ENCODE measurements at regions not wholly inside any gene's neighbourhood (a gene's known extent, or its start where the extent isn't known, plus 50 kb on each side); places are given as distances from the start of the nearest gene placed in this dataset.

DNA sequence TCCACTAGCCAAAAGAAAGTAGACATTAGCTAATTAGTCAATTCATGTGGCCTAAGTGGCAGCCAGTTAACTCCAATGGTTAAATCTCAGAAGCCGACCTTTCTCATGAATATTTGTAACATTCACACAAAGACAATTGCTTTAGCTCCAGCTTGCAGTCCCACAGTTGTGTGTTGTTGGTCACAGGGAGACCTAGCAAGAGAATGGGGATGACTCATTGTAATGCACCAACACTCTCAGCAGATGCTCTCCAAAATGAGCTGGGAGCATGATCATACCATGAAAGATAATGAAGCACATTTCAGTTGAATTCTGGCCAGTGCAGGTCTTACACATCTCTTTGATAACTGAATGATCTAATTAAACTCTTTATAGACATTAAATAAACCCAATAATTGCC lies 160.4 kb downstream of the HLX start:
- Histone ChIP-seq H3K27ac (ENCODE audit: low read depth, low read length) (no peak overlapping the region), H3K9me3 (ENCODE audit: control insufficient read depth, insufficient read depth, low read length) (no peaks in the 10 kb centered on the region), H3K4me3 (ENCODE audit: low read depth, low read length) (no peak overlapping the region), H3K27me3 (ENCODE audit: control insufficient read depth, insufficient read depth, low read length) (no peaks in the 10 kb centered on the region)
- ChIA-PET CTCF (no interaction called here), POLR2A (interaction anchor here (1.1 kb wide), 1 partner anchor 10 kb away, joined by 5 read pairs; no protein-coding TSS in a partner anchor)
- TF ChIP-seq, protein P1, sequence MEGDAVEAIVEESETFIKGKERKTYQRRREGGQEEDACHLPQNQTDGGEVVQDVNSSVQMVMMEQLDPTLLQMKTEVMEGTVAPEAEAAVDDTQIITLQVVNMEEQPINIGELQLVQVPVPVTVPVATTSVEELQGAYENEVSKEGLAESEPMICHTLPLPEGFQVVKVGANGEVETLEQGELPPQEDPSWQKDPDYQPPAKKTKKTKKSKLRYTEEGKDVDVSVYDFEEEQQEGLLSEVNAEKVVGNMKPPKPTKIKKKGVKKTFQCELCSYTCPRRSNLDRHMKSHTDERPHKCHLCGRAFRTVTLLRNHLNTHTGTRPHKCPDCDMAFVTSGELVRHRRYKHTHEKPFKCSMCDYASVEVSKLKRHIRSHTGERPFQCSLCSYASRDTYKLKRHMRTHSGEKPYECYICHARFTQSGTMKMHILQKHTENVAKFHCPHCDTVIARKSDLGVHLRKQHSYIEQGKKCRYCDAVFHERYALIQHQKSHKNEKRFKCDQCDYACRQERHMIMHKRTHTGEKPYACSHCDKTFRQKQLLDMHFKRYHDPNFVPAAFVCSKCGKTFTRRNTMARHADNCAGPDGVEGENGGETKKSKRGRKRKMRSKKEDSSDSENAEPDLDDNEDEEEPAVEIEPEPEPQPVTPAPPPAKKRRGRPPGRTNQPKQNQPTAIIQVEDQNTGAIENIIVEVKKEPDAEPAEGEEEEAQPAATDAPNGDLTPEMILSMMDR (IDR thresholded peaks at IDR 0.05; ENCODE audit: low read depth, low read length), result no peak
- DNase-seq (ENCODE audit: low read depth, low spot score), result no peak

GRCh38 chr1:221040101-221040500 lies 160.9 kb downstream of the HLX start:
- CTCF ChIA-PET, result no interaction called here
- POLR2A ChIA-PET, result interaction anchor here (1.1 kb wide), 1 partner anchor 10 kb away, joined by 5 read pairs; no protein-coding TSS in a partner anchor

GRCh38 chr1:221040691-221041285 lies 161.5 kb downstream of the HLX start:
- no peaks in the 10 kb centered on the region for H3K27me3 ChIP-seq (ENCODE audit: control insufficient read depth, insufficient read depth, low read length)
- H3K9me3 ChIP-seq (ENCODE audit: control insufficient read depth, insufficient read depth, low read length), result no peaks in the 10 kb centered on the region
- POLR2A ChIA-PET, result no interaction called here
- CTCF ChIA-PET, result no interaction called here
- TF ChIP-seq, protein P1 (IDR thresholded peaks at IDR 0.05; ENCODE audit: low read depth, low read length), result no peak
- no peak for DNase-seq (ENCODE audit: low read depth, low spot score)
- no peak overlapping the region for H3K27ac ChIP-seq (ENCODE audit: low read depth, low read length)
- H3K4me3 ChIP-seq (ENCODE audit: low read depth, low read length), result no peak overlapping the region

More at GRCh38 chr1:221040101-221040500, 160.9 kb downstream of the HLX start:
- DNase-seq (ENCODE audit: low read depth, low spot score), result no peak
- no peak overlapping the region for H3K4me3 ChIP-seq (ENCODE audit: low read depth, low read length)
- no peak overlapping the region for H3K27ac ChIP-seq (ENCODE audit: low read depth, low read length)
- H3K9me3 ChIP-seq (ENCODE audit: control insufficient read depth, insufficient read depth, low read length), result no peaks in the 10 kb centered on the region
- no peaks in the 10 kb centered on the region for H3K27me3 ChIP-seq (ENCODE audit: control insufficient read depth, insufficient read depth, low read length)
- TF ChIP-seq, protein P1 (IDR thresholded peaks at IDR 0.05; ENCODE audit: low read depth, low read length), result no peak

GRCh38 chr1:221044538-221044937 lies 165.3 kb downstream of the HLX start:
- Histone ChIP-seq H3K4me3 (ENCODE audit: low read depth, low read length) (no peak overlapping the region), H3K27ac (ENCODE audit: low read depth, low read length) (no peak overlapping the region), H3K27me3 (ENCODE audit: control insufficient read depth, insufficient read depth, low read length) (no peaks in the 10 kb centered on the region), H3K9me3 (ENCODE audit: control insufficient read depth, insufficient read depth, low read length) (no peaks in the 10 kb centered on the region)
- DNase-seq (ENCODE audit: low read depth, low spot score), result no peak
- ChIA-PET CTCF (interaction anchor here (0.6 kb wide), 1 partner anchor 181 kb away, joined by 8 read pairs; no protein-coding TSS in a partner anchor), POLR2A (interaction anchor here (0.7 kb wide), 1 partner anchor 53 kb away, joined by 4 read pairs; no protein-coding TSS in a partner anchor)
- TF ChIP-seq, protein P1 (IDR thresholded peaks at IDR 0.05; ENCODE audit: low read depth, low read length), result no peak

DNA sequence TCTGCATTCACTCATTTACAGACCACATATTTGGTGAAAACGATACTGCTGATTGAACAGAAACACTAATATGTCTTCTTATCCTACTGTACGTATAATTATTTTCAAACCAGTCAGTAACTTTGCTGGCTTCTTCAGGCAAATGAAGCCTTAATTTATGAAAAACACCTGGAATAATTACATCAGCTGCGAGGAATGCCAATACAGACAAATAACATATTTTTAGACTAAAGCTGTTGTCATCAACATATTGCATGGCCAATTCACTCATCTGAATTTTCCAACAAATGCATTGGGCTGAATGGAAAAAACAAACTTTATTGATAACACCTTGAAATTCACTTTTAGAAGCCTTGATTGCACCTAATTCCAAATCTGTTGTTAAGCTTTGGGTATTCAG lies 165.9 kb downstream of the HLX start:
- no peak for DNase-seq (ENCODE audit: low read depth, low spot score)
- POLR2A ChIA-PET, result interaction anchor here (0.7 kb wide), 1 partner anchor 53 kb away, joined by 4 read pairs; no protein-coding TSS in a partner anchor
- Histone ChIP-seq H3K27me3 (ENCODE audit: control insufficient read depth, insufficient read depth, low read length) (no peaks in the 10 kb centered on the region), H3K27ac (ENCODE audit: low read depth, low read length) (no peak overlapping the region), H3K9me3 (ENCODE audit: control insufficient read depth, insufficient read depth, low read length) (no peaks in the 10 kb centered on the region), H3K4me3 (ENCODE audit: low read depth, low read length) (no peak overlapping the region)
- TF ChIP-seq, protein P1 (IDR thresholded peaks at IDR 0.05; ENCODE audit: low read depth, low read length), result no peak
- CTCF ChIA-PET, result no interaction called here

Measured in AG04450 (cell line).